ENCODE measurements at regions not wholly inside any gene's neighbourhood (a gene's known extent, or its start where the extent isn't known, plus 50 kb on each side); places are given as distances from the start of the nearest gene placed in this dataset.

DNA sequence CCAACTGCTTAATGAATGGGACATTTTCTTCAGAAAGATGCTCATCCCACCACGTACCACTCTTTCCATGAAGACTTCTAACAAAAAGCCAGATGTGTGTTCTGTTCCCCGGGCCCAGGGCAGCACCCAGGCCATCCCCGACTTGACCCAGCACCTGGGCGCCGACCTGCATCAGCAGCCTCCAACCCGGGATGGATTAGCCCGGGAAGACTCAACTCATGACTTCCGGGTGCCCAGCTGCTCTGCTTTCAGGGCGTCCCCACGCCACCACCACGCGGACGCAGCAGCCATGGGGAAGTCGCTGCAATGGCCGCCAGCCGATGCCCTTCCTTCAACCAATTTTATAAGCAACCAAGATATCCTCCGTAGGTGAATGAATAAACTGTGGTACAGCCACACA lies 123.8 kb upstream of the TUBA3C start:
- H3K4me2 ChIP-seq, result no peak overlapping the region
- H3K79me2 ChIP-seq (replicated peaks; ENCODE audit: insufficient read depth), result no peaks in the 10 kb centered on the region
- H4K20me1 ChIP-seq (replicated peaks; ENCODE audit: insufficient read depth), result no peaks in the 10 kb centered on the region
- Mint-ChIP-seq H3K4me1 (no peaks in the 10 kb centered on the region), H3K36me3 (ENCODE audit: low read depth) (peaks cover 18% of the 10 kb centered on the region; the same call in 2 of the 3 replicates), H3K9me3 (peaks cover 93% of the 10 kb centered on the region), H3K27me3 (ENCODE audit: insufficient read depth, low read depth, poor library complexity) (no peaks in the 10 kb centered on the region), H3K27ac (no peak overlapping the region), H3K4me3 (no peak overlapping the region)
- ATAC-seq, result no peak
- H2AFZ ChIP-seq, result no peak overlapping the region
- H3K9me2 ChIP-seq (ENCODE audit: insufficient read depth), result no peaks in the 10 kb centered on the region
- H3K27ac ChIP-seq (ENCODE audit: low read depth), result no peak overlapping the region
- no peaks in the 10 kb centered on the region for H3K36me3 ChIP-seq (ENCODE audit: insufficient read depth)
- H3K4me3 ChIP-seq, result no peak overlapping the region
- H3F3A ChIP-seq (replicated peaks; ENCODE audit: low read depth), result no peaks in the 10 kb centered on the region
- H3K4me1 ChIP-seq (ENCODE audit: insufficient read depth), result no peaks in the 10 kb centered on the region
- TF ChIP-seq STAT1 (IDR thresholded peaks at IDR 0.05; ENCODE audit: unreplicated experiment) (no peak), ZNF114 (CRISPR knock-in tag; IDR thresholded peaks at IDR 0.05) (no peak), POLR2AphosphoS5 (IDR thresholded peaks at IDR 0.05; ENCODE audit: low read depth) (no peak), EZH2phosphoT487 (IDR thresholded peaks at IDR 0.05; ENCODE audit: unreplicated experiment) (no peak), ZNF331 (CRISPR knock-in tag; IDR thresholded peaks at IDR 0.05; ENCODE audit: low read depth) (no peak), EZH2 (IDR thresholded peaks at IDR 0.05; ENCODE audit: low read depth, unreplicated experiment) (no peak), NANOG (IDR thresholded peaks at IDR 0.05; ENCODE audit: borderline replicate concordance) (no peak), CREB1 (CRISPR knock-in tag; IDR thresholded peaks at IDR 0.05; ENCODE audit: low read depth) (no peak), JUNB (IDR thresholded peaks at IDR 0.05; ENCODE audit: unreplicated experiment) (no peak)
- TF ChIP-seq, protein P1, sequence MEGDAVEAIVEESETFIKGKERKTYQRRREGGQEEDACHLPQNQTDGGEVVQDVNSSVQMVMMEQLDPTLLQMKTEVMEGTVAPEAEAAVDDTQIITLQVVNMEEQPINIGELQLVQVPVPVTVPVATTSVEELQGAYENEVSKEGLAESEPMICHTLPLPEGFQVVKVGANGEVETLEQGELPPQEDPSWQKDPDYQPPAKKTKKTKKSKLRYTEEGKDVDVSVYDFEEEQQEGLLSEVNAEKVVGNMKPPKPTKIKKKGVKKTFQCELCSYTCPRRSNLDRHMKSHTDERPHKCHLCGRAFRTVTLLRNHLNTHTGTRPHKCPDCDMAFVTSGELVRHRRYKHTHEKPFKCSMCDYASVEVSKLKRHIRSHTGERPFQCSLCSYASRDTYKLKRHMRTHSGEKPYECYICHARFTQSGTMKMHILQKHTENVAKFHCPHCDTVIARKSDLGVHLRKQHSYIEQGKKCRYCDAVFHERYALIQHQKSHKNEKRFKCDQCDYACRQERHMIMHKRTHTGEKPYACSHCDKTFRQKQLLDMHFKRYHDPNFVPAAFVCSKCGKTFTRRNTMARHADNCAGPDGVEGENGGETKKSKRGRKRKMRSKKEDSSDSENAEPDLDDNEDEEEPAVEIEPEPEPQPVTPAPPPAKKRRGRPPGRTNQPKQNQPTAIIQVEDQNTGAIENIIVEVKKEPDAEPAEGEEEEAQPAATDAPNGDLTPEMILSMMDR (conservative IDR thresholded peaks at IDR 0.05; ENCODE audit: low read depth in 2 of 2), result no peak
- TF ChIP-seq, protein P2, sequence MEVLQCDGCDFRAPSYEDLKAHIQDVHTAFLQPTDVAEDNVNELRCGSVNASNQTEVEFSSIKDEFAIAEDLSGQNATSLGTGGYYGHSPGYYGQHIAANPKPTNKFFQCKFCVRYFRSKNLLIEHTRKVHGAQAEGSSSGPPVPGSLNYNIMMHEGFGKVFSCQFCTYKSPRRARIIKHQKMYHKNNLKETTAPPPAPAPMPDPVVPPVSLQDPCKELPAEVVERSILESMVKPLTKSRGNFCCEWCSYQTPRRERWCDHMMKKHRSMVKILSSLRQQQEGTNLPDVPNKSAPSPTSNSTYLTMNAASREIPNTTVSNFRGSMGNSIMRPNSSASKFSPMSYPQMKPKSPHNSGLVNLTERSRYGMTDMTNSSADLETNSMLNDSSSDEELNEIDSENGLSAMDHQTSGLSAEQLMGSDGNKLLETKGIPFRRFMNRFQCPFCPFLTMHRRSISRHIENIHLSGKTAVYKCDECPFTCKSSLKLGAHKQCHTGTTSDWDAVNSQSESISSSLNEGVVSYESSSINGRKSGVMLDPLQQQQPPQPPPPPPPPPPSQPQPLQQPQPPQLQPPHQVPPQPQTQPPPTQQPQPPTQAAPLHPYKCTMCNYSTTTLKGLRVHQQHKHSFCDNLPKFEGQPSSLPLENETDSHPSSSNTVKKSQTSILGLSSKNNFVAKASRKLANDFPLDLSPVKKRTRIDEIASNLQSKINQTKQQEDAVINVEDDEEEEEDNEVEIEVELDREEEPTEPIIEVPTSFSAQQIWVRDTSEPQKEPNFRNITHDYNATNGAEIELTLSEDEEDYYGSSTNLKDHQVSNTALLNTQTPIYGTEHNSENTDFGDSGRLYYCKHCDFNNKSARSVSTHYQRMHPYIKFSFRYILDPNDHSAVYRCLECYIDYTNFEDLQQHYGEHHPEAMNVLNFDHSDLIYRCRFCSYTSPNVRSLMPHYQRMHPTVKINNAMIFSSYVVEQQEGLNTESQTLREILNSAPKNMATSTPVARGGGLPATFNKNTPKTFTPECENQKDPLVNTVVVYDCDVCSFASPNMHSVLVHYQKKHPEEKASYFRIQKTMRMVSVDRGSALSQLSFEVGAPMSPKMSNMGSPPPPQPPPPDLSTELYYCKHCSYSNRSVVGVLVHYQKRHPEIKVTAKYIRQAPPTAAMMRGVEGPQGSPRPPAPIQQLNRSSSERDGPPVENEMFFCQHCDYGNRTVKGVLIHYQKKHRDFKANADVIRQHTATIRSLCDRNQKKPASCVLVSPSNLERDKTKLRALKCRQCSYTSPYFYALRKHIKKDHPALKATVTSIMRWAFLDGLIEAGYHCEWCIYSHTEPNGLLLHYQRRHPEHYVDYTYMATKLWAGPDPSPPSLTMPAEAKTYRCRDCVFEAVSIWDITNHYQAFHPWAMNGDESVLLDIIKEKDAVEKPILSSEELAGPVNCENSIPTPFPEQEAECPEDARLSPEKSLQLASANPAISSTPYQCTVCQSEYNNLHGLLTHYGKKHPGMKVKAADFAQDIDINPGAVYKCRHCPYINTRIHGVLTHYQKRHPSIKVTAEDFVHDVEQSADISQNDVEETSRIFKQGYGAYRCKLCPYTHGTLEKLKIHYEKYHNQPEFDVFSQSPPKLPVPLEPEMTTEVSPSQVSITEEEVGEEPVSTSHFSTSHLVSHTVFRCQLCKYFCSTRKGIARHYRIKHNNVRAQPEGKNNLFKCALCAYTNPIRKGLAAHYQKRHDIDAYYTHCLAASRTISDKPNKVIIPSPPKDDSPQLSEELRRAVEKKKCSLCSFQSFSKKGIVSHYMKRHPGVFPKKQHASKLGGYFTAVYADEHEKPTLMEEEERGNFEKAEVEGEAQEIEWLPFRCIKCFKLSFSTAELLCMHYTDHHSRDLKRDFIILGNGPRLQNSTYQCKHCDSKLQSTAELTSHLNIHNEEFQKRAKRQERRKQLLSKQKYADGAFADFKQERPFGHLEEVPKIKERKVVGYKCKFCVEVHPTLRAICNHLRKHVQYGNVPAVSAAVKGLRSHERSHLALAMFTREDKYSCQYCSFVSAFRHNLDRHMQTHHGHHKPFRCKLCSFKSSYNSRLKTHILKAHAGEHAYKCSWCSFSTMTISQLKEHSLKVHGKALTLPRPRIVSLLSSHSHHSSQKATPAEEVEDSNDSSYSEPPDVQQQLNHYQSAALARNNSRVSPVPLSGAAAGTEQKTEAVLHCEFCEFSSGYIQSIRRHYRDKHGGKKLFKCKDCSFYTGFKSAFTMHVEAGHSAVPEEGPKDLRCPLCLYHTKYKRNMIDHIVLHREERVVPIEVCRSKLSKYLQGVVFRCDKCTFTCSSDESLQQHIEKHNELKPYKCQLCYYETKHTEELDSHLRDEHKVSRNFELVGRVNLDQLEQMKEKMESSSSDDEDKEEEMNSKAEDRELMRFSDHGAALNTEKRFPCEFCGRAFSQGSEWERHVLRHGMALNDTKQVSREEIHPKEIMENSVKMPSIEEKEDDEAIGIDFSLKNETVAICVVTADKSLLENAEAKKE (CRISPR knock-in tag; IDR thresholded peaks at IDR 0.05), result no peak
- TF ChIP-seq, protein P3, sequence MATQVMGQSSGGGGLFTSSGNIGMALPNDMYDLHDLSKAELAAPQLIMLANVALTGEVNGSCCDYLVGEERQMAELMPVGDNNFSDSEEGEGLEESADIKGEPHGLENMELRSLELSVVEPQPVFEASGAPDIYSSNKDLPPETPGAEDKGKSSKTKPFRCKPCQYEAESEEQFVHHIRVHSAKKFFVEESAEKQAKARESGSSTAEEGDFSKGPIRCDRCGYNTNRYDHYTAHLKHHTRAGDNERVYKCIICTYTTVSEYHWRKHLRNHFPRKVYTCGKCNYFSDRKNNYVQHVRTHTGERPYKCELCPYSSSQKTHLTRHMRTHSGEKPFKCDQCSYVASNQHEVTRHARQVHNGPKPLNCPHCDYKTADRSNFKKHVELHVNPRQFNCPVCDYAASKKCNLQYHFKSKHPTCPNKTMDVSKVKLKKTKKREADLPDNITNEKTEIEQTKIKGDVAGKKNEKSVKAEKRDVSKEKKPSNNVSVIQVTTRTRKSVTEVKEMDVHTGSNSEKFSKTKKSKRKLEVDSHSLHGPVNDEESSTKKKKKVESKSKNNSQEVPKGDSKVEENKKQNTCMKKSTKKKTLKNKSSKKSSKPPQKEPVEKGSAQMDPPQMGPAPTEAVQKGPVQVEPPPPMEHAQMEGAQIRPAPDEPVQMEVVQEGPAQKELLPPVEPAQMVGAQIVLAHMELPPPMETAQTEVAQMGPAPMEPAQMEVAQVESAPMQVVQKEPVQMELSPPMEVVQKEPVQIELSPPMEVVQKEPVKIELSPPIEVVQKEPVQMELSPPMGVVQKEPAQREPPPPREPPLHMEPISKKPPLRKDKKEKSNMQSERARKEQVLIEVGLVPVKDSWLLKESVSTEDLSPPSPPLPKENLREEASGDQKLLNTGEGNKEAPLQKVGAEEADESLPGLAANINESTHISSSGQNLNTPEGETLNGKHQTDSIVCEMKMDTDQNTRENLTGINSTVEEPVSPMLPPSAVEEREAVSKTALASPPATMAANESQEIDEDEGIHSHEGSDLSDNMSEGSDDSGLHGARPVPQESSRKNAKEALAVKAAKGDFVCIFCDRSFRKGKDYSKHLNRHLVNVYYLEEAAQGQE (IDR thresholded peaks at IDR 0.05; ENCODE audit: unreplicated experiment), result no peak
- TF ChIP-seq, protein P4, sequence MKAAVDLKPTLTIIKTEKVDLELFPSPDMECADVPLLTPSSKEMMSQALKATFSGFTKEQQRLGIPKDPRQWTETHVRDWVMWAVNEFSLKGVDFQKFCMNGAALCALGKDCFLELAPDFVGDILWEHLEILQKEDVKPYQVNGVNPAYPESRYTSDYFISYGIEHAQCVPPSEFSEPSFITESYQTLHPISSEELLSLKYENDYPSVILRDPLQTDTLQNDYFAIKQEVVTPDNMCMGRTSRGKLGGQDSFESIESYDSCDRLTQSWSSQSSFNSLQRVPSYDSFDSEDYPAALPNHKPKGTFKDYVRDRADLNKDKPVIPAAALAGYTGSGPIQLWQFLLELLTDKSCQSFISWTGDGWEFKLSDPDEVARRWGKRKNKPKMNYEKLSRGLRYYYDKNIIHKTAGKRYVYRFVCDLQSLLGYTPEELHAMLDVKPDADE (IDR thresholded peaks at IDR 0.05), result no peak
- DNase-seq (ENCODE audit: low spot score), result no peak
- H3K27me3 ChIP-seq (ENCODE audit: insufficient read depth), result no peaks in the 10 kb centered on the region
